A549 (cell line): ENCODE measurements at regions not wholly inside any gene's neighbourhood (a gene's known extent, or its start where the extent isn't known, plus 50 kb on each side); places are given as distances from the start of the nearest gene placed in this dataset.

Source experiments
- ATAC-seq, 2 experiments: fragments of 200-7000 bp in 1 of 2; fragments of >200 bp in 1 of 2; cut with Nextera tagmentation in 1 of 2; cut with Tn5 transposase in 1 of 2; 3 replicates each; pipeline versions ENCODE4 v1.8.0 to v1.9.1; 2018 to 2020; ENCODE audit warnings: mild to moderate bottlenecking in 1 of 2, moderate library complexity in 1 of 2
- CTCF ChIA-PET: fragments of 300-600 bp; sonication (Branson Sonifier 250); formaldehyde crosslinking; extraction: SDS; loops from one replicate; lab custom pipeline; 2021; ENCODE audit warnings: antibody characterized with exemption, inconsistent platforms; lab: Yijun Ruan, JAX
- POLR2A ChIA-PET: fragments of 350-600 bp; formaldehyde crosslinking; extraction: SDS; loops from one replicate; lab custom pipeline; 2021; ENCODE audit warnings: antibody characterized with exemption, inconsistent platforms; lab: Yijun Ruan, JAX
- DNase-seq, 2 experiments: peaks; one replicate each; pipeline versions ENCODE4 v3.0.0 to v3.0.0-alpha.2; 2011 to 2016; ENCODE audit warnings: low read depth in 1 of 2, low spot score in 1 of 2
- FAIRE-seq: peaks from 2 replicates; lab custom pipeline; 2011; peaks lifted over from hg19 to GRCh38; lab: Jason Lieb, UNC
- H3K27ac ChIP-seq, 2 experiments: fragments of >200 bp; sonication (Bioruptor Twin); formaldehyde crosslinking; 3 replicates each; pipeline ENCODE4 v1.5.1; 2016 to 2017
- H3K4me1 ChIP-seq: fragments of >200 bp; sonication (Bioruptor Twin); formaldehyde crosslinking; 3 replicates; pipeline ENCODE4 v1.6.1; 2016
- H3K4me2 ChIP-seq: fragments of >200 bp; sonication (Bioruptor Twin); formaldehyde crosslinking; 3 replicates; pipeline ENCODE4 v1.6.1; 2016
- H3K4me3 ChIP-seq: fragments of >200 bp; sonication (Bioruptor Twin); formaldehyde crosslinking; 3 replicates; pipeline ENCODE4 v1.5.1; 2016
- H3K9me3 ChIP-seq: fragments of >200 bp; sonication (Bioruptor Twin); formaldehyde crosslinking; 3 replicates; pipeline ENCODE4 v1.6.1; 2016
- CBX2 ChIP-seq: fragments of 200-600 bp; sonication (generic); IDR thresholded peaks from 2 replicates; pipeline ENCODE4 v1.6.1; 2016; ENCODE audit warnings: low read depth, mild to moderate bottlenecking, borderline replicate concordance
- CEBPB ChIP-seq, 2 experiments: fragments of >200 bp in 1 of 2; sonication (Bioruptor Twin) in 1 of 2; formaldehyde crosslinking in 1 of 2; IDR thresholded peaks; 2 replicates each; pipeline ENCODE4 v1.6.1; 2012 to 2016
- FOSB ChIP-seq: fragments of 250-450 bp; sonication (Bioruptor Pico); IDR thresholded peaks from 2 replicates; pipeline ENCODE4 v1.5.0; 2020; ENCODE audit warnings: mild to moderate bottlenecking, moderate library complexity
- FOSL2 ChIP-seq, 2 experiments: fragments of 450-650 bp in 1 of 2; fragments of >200 bp in 1 of 2; sonication (Bioruptor Twin) in 1 of 2; formaldehyde crosslinking; IDR thresholded peaks; 2 replicates each; pipeline versions ENCODE4 v1.5.0 to v1.6.1; 2016 to 2020; ENCODE audit warnings: mild to moderate bottlenecking in 1 of 2, moderate library complexity in 1 of 2
- GATA3 ChIP-seq: IDR thresholded peaks from 2 replicates; pipeline ENCODE4 v1.6.1; 2012; ENCODE audit warnings: borderline replicate concordance
- HDAC2 ChIP-seq: fragments of 200-600 bp; sonication (generic); IDR thresholded peaks from 2 replicates; pipeline ENCODE4 v1.6.1; 2016
- KDM5A ChIP-seq: fragments of 200-600 bp; sonication (generic); IDR thresholded peaks from 2 replicates; pipeline ENCODE4 v1.6.1; 2016; ENCODE audit warnings: antibody characterized with exemption, mild to moderate bottlenecking
- MAFK ChIP-seq: fragments of 450-650 bp; IDR thresholded peaks from 2 replicates; pipeline ENCODE4 v1.6.1; 2014; ENCODE audit not compliant: partially characterized antibody
- NPAS2 ChIP-seq: fragments of 250-450 bp; sonication (Bioruptor Pico); IDR thresholded peaks from 2 replicates; pipeline ENCODE4 v1.8.0; 2022; ENCODE audit warnings: mild to moderate bottlenecking, moderate library complexity, borderline replicate concordance
- NR3C1 ChIP-seq: fragments of >200 bp; sonication (Bioruptor Twin); formaldehyde crosslinking; IDR thresholded peaks from 3 replicates; pipeline ENCODE4 v1.6.1; 2017
- PHF8 ChIP-seq: fragments of 200-600 bp; sonication (generic); IDR thresholded peaks from 2 replicates; pipeline ENCODE4 v1.6.1; 2016; ENCODE audit warnings: low read depth, mild to moderate bottlenecking, antibody characterized with exemption, moderate library complexity, borderline replicate concordance
- RARB ChIP-seq: fragments of 250-450 bp; sonication (Bioruptor Pico); IDR thresholded peaks from 2 replicates; pipeline ENCODE4 v1.8.0; 2021; ENCODE audit warnings: mild to moderate bottlenecking, moderate library complexity
- RNF2 ChIP-seq: fragments of 200-600 bp; sonication (generic); IDR thresholded peaks from 2 replicates; pipeline ENCODE4 v1.6.1; 2016; ENCODE audit warnings: low read depth, mild to moderate bottlenecking, antibody characterized with exemption, moderate library complexity, borderline replicate concordance
- SMC3 ChIP-seq: fragments of >200 bp; sonication (Bioruptor Twin); formaldehyde crosslinking; IDR thresholded peaks from 3 replicates; pipeline ENCODE4 v1.6.1; 2018; ENCODE audit warnings: inconsistent platforms
- ZNF302 ChIP-seq: fragments of 250-450 bp; sonication (Bioruptor Pico); IDR thresholded peaks from 2 replicates; pipeline ENCODE4 v1.9.0; 2021; ENCODE audit warnings: inconsistent platforms, mild to moderate bottlenecking, moderate library complexity
- ZSCAN20 ChIP-seq: fragments of 250-450 bp; sonication (Bioruptor Pico); IDR thresholded peaks from 2 replicates; pipeline ENCODE4 v1.8.0; 2022; ENCODE audit warnings: mild to moderate bottlenecking, moderate library complexity
- WGBS: methylation state at CpG from one replicate; pipeline ENCODE4 v1.1.6; 2017; ENCODE audit errors: missing lambda C conversion rate; 5-methylcytosine and 5-hydroxymethylcytosine counted together
- TF ChIP-seq, protein P1 (sequence below): fragments of 150-350 bp; IDR thresholded peaks from 2 replicates; pipeline ENCODE4 v1.6.1; 2014; ENCODE audit warnings: low read depth, mild to moderate bottlenecking, low read length
- TF ChIP-seq, protein P2 (sequence below): fragments of 250-450 bp; sonication (Bioruptor Pico); IDR thresholded peaks from 2 replicates; pipeline ENCODE4 v1.5.0; 2021; ENCODE audit warnings: mild to moderate bottlenecking, moderate library complexity, borderline replicate concordance
- TF ChIP-seq, protein P3 (sequence below): fragments of >200 bp; sonication (Bioruptor Twin); formaldehyde crosslinking; IDR thresholded peaks from 3 replicates; pipeline ENCODE4 v1.5.1; 2016
- TF ChIP-seq, protein P4 (sequence below): fragments of >200 bp; sonication (Bioruptor Twin); formaldehyde crosslinking; IDR thresholded peaks from 2 replicates; pipeline ENCODE4 v1.6.1; 2016
- TF ChIP-seq, protein P5 (sequence below): fragments of 450-650 bp; IDR thresholded peaks from 2 replicates; pipeline ENCODE4 v1.6.1; 2014; ENCODE audit warnings: antibody characterized with exemption

DNA sequence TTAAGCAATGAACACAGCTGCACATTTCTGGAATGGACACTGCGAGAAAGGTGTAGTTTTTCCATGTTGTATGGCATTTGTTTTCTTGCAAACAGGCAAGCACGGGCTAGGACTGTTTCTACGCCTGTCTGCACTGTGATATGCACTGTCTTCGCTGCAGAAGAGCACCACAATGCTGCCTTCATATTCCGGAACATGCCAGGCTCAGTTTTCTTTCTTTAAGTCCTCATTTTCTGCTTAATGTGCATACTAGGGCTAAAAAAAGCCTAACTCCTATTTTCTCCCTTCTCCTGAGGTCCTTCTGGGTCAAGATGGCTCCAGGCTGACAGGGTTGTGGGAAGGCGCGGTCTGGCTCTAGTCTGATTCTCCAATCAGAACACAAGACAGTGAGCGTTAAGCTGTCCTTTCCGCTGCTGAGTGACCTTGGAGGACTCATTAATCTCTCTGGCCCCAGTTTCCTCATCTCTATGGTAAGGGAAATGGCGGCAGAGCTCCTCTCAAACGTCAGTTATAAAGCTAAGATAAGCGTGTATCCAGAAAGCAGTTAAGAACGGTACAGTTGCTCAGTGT, 379.9 kb downstream of the C6orf118 start:
- WGBS, result 51% methylated on average over 13 of the region's 13 CpGs
- no peaks in the 10 kb centered on the region for H3K9me3 ChIP-seq
- H3K4me1 ChIP-seq, result no peaks in the 10 kb centered on the region
- FAIRE-seq, result no peak
- H3K4me3 ChIP-seq, result no peak overlapping the region
- no peak overlapping the region for H3K27ac ChIP-seq
- H3K4me2 ChIP-seq, result no peak overlapping the region
- POLR2A ChIA-PET, result no interaction called here
- no peak; a peak in 1 of 6 replicates for ATAC-seq
- TF ChIP-seq, protein P1, sequence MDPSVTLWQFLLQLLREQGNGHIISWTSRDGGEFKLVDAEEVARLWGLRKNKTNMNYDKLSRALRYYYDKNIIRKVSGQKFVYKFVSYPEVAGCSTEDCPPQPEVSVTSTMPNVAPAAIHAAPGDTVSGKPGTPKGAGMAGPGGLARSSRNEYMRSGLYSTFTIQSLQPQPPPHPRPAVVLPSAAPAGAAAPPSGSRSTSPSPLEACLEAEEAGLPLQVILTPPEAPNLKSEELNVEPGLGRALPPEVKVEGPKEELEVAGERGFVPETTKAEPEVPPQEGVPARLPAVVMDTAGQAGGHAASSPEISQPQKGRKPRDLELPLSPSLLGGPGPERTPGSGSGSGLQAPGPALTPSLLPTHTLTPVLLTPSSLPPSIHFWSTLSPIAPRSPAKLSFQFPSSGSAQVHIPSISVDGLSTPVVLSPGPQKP, result no peak
- no peak for TF ChIP-seq RARB (CRISPR knock-in tag)
- TF ChIP-seq MAFK, result no peak
- TF ChIP-seq, protein P2, sequence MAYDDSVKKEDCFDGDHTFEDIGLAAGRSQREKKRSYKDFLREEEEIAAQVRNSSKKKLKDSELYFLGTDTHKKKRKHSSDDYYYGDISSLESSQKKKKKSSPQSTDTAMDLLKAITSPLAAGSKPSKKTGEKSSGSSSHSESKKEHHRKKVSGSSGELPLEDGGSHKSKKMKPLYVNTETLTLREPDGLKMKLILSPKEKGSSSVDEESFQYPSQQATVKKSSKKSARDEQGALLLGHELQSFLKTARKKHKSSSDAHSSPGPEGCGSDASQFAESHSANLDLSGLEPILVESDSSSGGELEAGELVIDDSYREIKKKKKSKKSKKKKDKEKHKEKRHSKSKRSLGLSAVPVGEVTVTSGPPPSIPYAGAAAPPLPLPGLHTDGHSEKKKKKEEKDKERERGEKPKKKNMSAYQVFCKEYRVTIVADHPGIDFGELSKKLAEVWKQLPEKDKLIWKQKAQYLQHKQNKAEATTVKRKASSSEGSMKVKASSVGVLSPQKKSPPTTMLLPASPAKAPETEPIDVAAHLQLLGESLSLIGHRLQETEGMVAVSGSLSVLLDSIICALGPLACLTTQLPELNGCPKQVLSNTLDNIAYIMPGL (CRISPR knock-in tag), result no peak
- no peak for TF ChIP-seq FOSL2 (IDR thresholded peaks at IDR 0.05)
- TF ChIP-seq FOSL2 (CRISPR knock-in tag; IDR thresholded peaks at IDR 0.05), result no peak
- TF ChIP-seq SMC3, result no peak
- TF ChIP-seq NR3C1, result no peak
- no peak for TF ChIP-seq NPAS2 (CRISPR knock-in tag)
- TF ChIP-seq CBX2, result no peak
- no peak for TF ChIP-seq ZNF302 (CRISPR knock-in tag)
- no peak for TF ChIP-seq CEBPB (IDR thresholded peaks at IDR 0.05)
- DNase-seq, result no peak
- CTCF ChIA-PET, result no interaction called here

DNA sequence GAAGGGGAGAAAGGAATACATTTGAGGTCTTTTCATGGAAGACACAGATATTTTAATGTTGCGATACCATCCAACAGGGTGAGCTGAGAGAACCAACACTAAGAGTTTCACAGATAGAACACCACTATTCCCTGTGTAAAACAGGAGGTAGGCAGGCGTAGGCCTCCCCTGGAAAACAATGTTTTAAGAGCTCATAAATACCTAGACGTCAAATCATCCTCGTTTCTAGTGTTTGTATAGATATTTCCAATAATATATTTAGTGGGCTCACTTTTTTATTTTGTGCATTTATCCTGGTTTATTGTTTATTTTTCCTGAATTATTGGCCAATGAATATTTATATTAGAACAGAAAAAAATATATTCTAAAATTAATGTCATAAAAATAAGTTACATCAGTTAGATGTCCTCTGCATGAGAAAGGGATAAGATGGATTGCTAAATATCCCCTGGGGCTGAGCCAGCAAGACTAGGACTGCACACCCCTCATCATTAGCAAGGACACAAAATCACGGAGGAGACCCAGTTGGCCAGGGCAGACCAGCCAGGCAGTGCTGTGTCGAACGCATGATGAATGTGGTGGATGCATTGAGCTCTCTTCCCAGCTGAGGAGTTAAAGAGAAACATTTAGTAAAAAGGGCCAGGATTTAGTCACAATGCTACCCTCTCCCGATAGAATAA, 380.5 kb downstream of the C6orf118 start:
- H3K4me3 ChIP-seq, result no peak overlapping the region
- no peak for FAIRE-seq
- no peak overlapping the region for H3K27ac ChIP-seq
- TF ChIP-seq ZSCAN20, result no peak
- TF ChIP-seq, protein P3, sequence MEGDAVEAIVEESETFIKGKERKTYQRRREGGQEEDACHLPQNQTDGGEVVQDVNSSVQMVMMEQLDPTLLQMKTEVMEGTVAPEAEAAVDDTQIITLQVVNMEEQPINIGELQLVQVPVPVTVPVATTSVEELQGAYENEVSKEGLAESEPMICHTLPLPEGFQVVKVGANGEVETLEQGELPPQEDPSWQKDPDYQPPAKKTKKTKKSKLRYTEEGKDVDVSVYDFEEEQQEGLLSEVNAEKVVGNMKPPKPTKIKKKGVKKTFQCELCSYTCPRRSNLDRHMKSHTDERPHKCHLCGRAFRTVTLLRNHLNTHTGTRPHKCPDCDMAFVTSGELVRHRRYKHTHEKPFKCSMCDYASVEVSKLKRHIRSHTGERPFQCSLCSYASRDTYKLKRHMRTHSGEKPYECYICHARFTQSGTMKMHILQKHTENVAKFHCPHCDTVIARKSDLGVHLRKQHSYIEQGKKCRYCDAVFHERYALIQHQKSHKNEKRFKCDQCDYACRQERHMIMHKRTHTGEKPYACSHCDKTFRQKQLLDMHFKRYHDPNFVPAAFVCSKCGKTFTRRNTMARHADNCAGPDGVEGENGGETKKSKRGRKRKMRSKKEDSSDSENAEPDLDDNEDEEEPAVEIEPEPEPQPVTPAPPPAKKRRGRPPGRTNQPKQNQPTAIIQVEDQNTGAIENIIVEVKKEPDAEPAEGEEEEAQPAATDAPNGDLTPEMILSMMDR, result no peak
- TF ChIP-seq, protein P4, sequence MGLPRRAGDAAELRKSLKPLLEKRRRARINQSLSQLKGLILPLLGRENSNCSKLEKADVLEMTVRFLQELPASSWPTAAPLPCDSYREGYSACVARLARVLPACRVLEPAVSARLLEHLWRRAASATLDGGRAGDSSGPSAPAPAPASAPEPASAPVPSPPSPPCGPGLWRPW, result no peak
- TF ChIP-seq HDAC2, result no peak
- TF ChIP-seq PHF8, result no peak
- no peak for TF ChIP-seq RNF2
- no peak for TF ChIP-seq MAFK
- no peak for TF ChIP-seq SMC3
- TF ChIP-seq KDM5A, result no peak
- TF ChIP-seq CEBPB (IDR thresholded peaks at IDR 0.05), result no peak
- TF ChIP-seq NR3C1, result no peak
- TF ChIP-seq GATA3, result no peak
- TF ChIP-seq, protein P5, sequence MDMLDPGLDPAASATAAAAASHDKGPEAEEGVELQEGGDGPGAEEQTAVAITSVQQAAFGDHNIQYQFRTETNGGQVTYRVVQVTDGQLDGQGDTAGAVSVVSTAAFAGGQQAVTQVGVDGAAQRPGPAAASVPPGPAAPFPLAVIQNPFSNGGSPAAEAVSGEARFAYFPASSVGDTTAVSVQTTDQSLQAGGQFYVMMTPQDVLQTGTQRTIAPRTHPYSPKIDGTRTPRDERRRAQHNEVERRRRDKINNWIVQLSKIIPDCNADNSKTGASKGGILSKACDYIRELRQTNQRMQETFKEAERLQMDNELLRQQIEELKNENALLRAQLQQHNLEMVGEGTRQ, result no peak
- no peak for TF ChIP-seq FOSB
- TF ChIP-seq, protein P2 (CRISPR knock-in tag), result no peak
- ATAC-seq, result no peak
- no peak for DNase-seq
- H3K4me2 ChIP-seq, result no peak overlapping the region
- H3K4me1 ChIP-seq, result no peaks in the 10 kb centered on the region
- ChIA-PET CTCF (interaction anchor here (1.6 to 1.8 kb wide), 2 partner anchors 11 to 303 kb away, joined by 4 to 6 read pairs; no protein-coding TSS in a partner anchor), POLR2A (no interaction called here)
- no peaks in the 10 kb centered on the region for H3K9me3 ChIP-seq
- 40% methylated on average over 8 of the region's 8 CpGs for WGBS
